ENCODE measurements at regions not wholly inside any gene's neighbourhood (a gene's known extent, or its start where the extent isn't known, plus 50 kb on each side); places are given as distances from the start of the nearest gene placed in this dataset.

- TF ChIP-seq CTCF (IDR thresholded peaks at IDR 0.05; ENCODE audit: extremely low read depth in 1 of 2, insufficient read depth in 1 of 2, low read depth in 1 of 2, low read length in 2 of 2) (no peak), EZH2 (IDR thresholded peaks at IDR 0.05; ENCODE audit: borderline replicate concordance, low read depth, low read length, severe bottlenecking) (no peak), MAX (IDR thresholded peaks at IDR 0.05; ENCODE audit: insufficient read depth, insufficient read length) (no peak), POLR2AphosphoS5 (IDR thresholded peaks at IDR 0.05; ENCODE audit: insufficient read depth, low read depth, low read length) (no peak), MYC (IDR thresholded peaks at IDR 0.05; ENCODE audit: low read depth, low read length) (no peak), POLR2A (IDR thresholded peaks at IDR 0.05; ENCODE audit: low read depth, low read length) (no peak), JUN (IDR thresholded peaks at IDR 0.05; ENCODE audit: borderline replicate concordance, insufficient read depth, insufficient read length, low read depth) (no peak)
Observed at GRCh38 chr13:97077341-97077740, 83.1 kb upstream of the OXGR1 start.

Data from endothelial cell of umbilical vein (primary cell).